ENCODE measurements at regions not wholly inside any gene's neighbourhood (a gene's known extent, or its start where the extent isn't known, plus 50 kb on each side); places are given as distances from the start of the nearest gene placed in this dataset.

DNA sequence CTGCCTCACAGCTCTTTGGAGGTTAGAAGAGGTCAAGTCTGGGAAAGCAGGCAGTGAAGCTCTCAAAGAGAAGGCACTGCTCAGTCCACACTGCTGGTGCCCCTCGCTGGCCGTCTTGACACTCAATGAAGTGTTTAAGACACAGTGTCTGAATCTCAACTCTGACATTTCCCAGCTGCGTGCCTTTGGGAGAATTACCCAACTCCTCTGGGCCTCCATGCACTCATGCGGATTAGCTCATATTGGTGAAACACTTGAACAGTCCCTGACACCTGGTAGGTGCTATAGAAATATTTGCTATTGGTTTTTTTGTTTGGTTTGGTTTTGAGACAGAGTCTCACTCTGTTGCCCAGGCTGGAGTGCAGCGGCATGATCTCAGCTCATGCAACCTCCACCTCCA, 281.0 kb downstream of the SRBD1 start:
- no peak overlapping the region for H3K4me3 ChIP-seq (ENCODE audit: control insufficient read depth in 2 of 3, extremely low read depth in 1 of 3, insufficient read depth in 2 of 3, low read depth in 1 of 3, low read length in 3 of 3)
- no peak overlapping the region for H3K9ac ChIP-seq (ENCODE audit: control insufficient read depth, extremely low read depth, insufficient read depth, low read length)
- no peaks in the 10 kb centered on the region for H3K4me1 ChIP-seq (ENCODE audit: control insufficient read depth, extremely low read depth, insufficient read depth, low read length)
- H3K9me1 ChIP-seq (ENCODE audit: control insufficient read depth, extremely low read depth, insufficient read depth, low read length) = no peaks in the 10 kb centered on the region
- no peaks in the 10 kb centered on the region for H3K79me2 ChIP-seq (ENCODE audit: control insufficient read depth, insufficient read depth, low read length)
- no peaks in the 10 kb centered on the region for H3K9me3 ChIP-seq (ENCODE audit: control insufficient read depth, low read depth, low read length)
- H2AFZ ChIP-seq (ENCODE audit: control insufficient read depth, low read length) = no peak overlapping the region
- H3K4me2 ChIP-seq (ENCODE audit: control insufficient read depth, extremely low read depth, insufficient read depth, low read depth, low read length) = no peak overlapping the region
- TF ChIP-seq, protein P1, sequence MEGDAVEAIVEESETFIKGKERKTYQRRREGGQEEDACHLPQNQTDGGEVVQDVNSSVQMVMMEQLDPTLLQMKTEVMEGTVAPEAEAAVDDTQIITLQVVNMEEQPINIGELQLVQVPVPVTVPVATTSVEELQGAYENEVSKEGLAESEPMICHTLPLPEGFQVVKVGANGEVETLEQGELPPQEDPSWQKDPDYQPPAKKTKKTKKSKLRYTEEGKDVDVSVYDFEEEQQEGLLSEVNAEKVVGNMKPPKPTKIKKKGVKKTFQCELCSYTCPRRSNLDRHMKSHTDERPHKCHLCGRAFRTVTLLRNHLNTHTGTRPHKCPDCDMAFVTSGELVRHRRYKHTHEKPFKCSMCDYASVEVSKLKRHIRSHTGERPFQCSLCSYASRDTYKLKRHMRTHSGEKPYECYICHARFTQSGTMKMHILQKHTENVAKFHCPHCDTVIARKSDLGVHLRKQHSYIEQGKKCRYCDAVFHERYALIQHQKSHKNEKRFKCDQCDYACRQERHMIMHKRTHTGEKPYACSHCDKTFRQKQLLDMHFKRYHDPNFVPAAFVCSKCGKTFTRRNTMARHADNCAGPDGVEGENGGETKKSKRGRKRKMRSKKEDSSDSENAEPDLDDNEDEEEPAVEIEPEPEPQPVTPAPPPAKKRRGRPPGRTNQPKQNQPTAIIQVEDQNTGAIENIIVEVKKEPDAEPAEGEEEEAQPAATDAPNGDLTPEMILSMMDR (optimal IDR thresholded peaks at IDR 0.05 in 1 of 3, IDR thresholded peaks at IDR 0.05 in 1 of 3, conservative IDR thresholded peaks at IDR 0.05 in 1 of 3; ENCODE audit: extremely low read depth in 1 of 3, insufficient read depth in 2 of 3, low read length in 3 of 3) = no peak
- no peak for TF ChIP-seq EZH2 (IDR thresholded peaks at IDR 0.05; ENCODE audit: low read length)
- no peaks in the 10 kb centered on the region for H4K20me1 ChIP-seq (ENCODE audit: control insufficient read depth, extremely low read depth, insufficient read depth, low read length)
- peaks cover 8% of the 10 kb centered on the region for H3K27me3 ChIP-seq (ENCODE audit: control insufficient read depth, extremely low read depth, insufficient read depth, low read length)
- no peak for DNase-seq (ENCODE audit: low read depth, low spot score)
- H3K36me3 ChIP-seq (ENCODE audit: control insufficient read depth in 2 of 2, extremely low read depth in 1 of 2, insufficient read depth in 2 of 2, low read length in 2 of 2) = no peaks in the 10 kb centered on the region
- dilution Hi-C loops (cut with MboI; ENCODE audit: extremely low pct_ligation_motif_present, low sequenced_read_pairs) = no loop called here
- H3K27ac ChIP-seq (ENCODE audit: control insufficient read depth, insufficient read depth, low read length) = no peak overlapping the region
- FAIRE-seq = no peak

- H2AFZ ChIP-seq (ENCODE audit: control insufficient read depth, low read length) = no peak overlapping the region
- H3K36me3 ChIP-seq (ENCODE audit: control insufficient read depth in 2 of 2, extremely low read depth in 1 of 2, insufficient read depth in 2 of 2, low read length in 2 of 2) = no peaks in the 10 kb centered on the region
- no peak for FAIRE-seq
- H4K20me1 ChIP-seq (ENCODE audit: control insufficient read depth, extremely low read depth, insufficient read depth, low read length) = no peaks in the 10 kb centered on the region
- no peaks in the 10 kb centered on the region for H3K9me3 ChIP-seq (ENCODE audit: control insufficient read depth, low read depth, low read length)
- H3K79me2 ChIP-seq (ENCODE audit: control insufficient read depth, insufficient read depth, low read length) = no peaks in the 10 kb centered on the region
- H3K4me3 ChIP-seq (ENCODE audit: control insufficient read depth in 2 of 3, extremely low read depth in 1 of 3, insufficient read depth in 2 of 3, low read depth in 1 of 3, low read length in 3 of 3) = no peak overlapping the region
- dilution Hi-C loops (cut with MboI; ENCODE audit: extremely low pct_ligation_motif_present, low sequenced_read_pairs) = no loop called here
- no peaks in the 10 kb centered on the region for H3K4me1 ChIP-seq (ENCODE audit: control insufficient read depth, extremely low read depth, insufficient read depth, low read length)
- H3K9me1 ChIP-seq (ENCODE audit: control insufficient read depth, extremely low read depth, insufficient read depth, low read length) = no peaks in the 10 kb centered on the region
- H3K9ac ChIP-seq (ENCODE audit: control insufficient read depth, extremely low read depth, insufficient read depth, low read length) = no peak overlapping the region
- no peak overlapping the region for H3K4me2 ChIP-seq (ENCODE audit: control insufficient read depth, extremely low read depth, insufficient read depth, low read depth, low read length)
- peaks cover 8% of the 10 kb centered on the region for H3K27me3 ChIP-seq (ENCODE audit: control insufficient read depth, extremely low read depth, insufficient read depth, low read length)
- no peak for DNase-seq (ENCODE audit: low read depth, low spot score)
- H3K27ac ChIP-seq (ENCODE audit: control insufficient read depth, insufficient read depth, low read length) = no peak overlapping the region
- TF ChIP-seq, protein P1 (optimal IDR thresholded peaks at IDR 0.05 in 1 of 3, IDR thresholded peaks at IDR 0.05 in 1 of 3, conservative IDR thresholded peaks at IDR 0.05 in 1 of 3; ENCODE audit: extremely low read depth in 1 of 3, insufficient read depth in 2 of 3, low read length in 3 of 3) = no peak
- no peak for TF ChIP-seq EZH2 (IDR thresholded peaks at IDR 0.05; ENCODE audit: low read length)
Observed at GRCh38 chr2:45329045-45329677, 281.9 kb downstream of the SRBD1 start.

Data from keratinocyte (primary cell).